ENCODE measurements at regions not wholly inside any gene's neighbourhood (a gene's known extent, or its start where the extent isn't known, plus 50 kb on each side); places are given as distances from the start of the nearest gene placed in this dataset.

GRCh38 chr5:91438871-91439270 is 55.8 kb upstream of the ARRDC3 start:
- no peak for DNase-seq (ENCODE audit: low read depth)

DNA sequence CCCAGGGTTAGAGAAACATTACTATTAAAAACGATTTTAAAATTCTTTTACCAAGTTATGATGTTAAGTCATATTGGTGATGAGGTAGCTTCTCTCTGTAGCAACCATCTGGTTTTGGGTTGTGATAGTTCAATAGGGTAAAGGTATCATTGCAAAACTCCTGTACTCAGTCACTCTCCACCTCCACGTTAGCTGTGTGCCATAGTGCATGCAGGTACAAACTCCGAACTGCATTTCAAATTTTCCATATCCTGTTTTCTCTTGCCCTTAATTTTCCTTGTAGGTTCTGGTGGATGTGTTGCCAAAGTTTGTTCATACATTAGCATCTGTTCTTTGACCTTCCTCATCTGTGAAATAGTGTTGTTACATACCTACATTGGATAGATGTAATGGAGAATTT is 53.1 kb upstream of the ARRDC3 start:
- DNase-seq (ENCODE audit: low read depth): no peak

GRCh38 chr5:91434348-91434747 is 51.2 kb upstream of the ARRDC3 start:
- no peak for DNase-seq (ENCODE audit: low read depth)

DNA sequence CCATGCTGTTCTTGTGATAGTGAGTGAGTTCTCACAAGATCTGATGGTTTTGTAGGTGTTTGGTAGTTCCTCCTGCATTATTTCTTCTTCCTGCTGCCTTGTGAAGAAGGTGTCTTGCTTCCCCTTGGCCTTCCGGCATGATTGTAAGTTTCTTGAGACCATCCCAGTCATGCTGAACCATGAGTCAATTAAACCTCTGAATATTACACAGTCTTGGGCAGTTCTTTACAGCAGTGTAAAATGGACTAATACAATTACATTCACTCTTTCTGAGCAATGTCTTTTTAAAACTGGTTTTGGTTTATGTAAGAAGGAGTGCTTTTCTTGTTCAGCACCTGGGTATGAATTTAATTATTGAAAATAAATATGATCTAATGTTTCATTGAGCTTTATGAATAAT is 50.7 kb upstream of the ARRDC3 start:
- DNase-seq (ENCODE audit: low read depth): no peak
